CD4-positive, alpha-beta T cell treated with Interferon alpha-2 for 1 hour (primary cell): ENCODE measurements at regions not wholly inside any gene's neighbourhood (a gene's known extent, or its start where the extent isn't known, plus 50 kb on each side); places are given as distances from the start of the nearest gene placed in this dataset.
"Not testable (repeated sequence)": the region's sequence is repeated elsewhere in the genome, so short reads cannot be mapped to it uniquely, and the experiment has no call there.

ENCODE experiments used
- DNase-seq, 2 donors: peaks; one replicate each; pipeline ENCODE4 v3.0.0-alpha.2; 2020 to 2022

- DNase-seq: no peak
These were observed 185.2 kb downstream of the SHOX2 start for GRCh38 chr3:157920822-157921700.

- no peak for DNase-seq
These were observed 186.8 kb downstream of the SHOX2 start for GRCh38 chr3:157919319-157919887.

- DNase-seq: no peak
These were observed 187.8 kb downstream of the SHOX2 start for GRCh38 chr3:157918402-157918801.

- DNase-seq: no peak
These were observed 189.5 kb downstream of the SHOX2 start for GRCh38 chr3:157916672-157917071.

- no peak for DNase-seq
These were observed 191.3 kb downstream of the SHOX2 start for GRCh38 chr3:157914882-157915281.

- no peak for DNase-seq
These were observed 192.5 kb downstream of the SHOX2 start for GRCh38 chr3:157913741-157914150.

GRCh38 chr3:157912514-157913451, 193.4 kb downstream of the SHOX2 start:
- no peak for DNase-seq

GRCh38 chr3:157906627-157907026, 199.6 kb downstream of the SHOX2 start:
- no peak for DNase-seq

GRCh38 chr3:157905885-157906284, 200.3 kb downstream of the SHOX2 start:
- no peak for DNase-seq

GRCh38 chr3:157902680-157903079, 203.5 kb downstream of the SHOX2 start:
- not testable (repeated sequence) for DNase-seq

GRCh38 chr3:157888040-157888439, 218.2 kb downstream of the SHOX2 start:
- no peak for DNase-seq

GRCh38 chr3:157876556-157876955, 229.7 kb downstream of the SHOX2 start:
- DNase-seq: no peak

- no peak for DNase-seq
These were observed 233.3 kb downstream of the SHOX2 start for GRCh38 chr3:157872902-157873301.

GRCh38 chr3:157871838-157872460, 234.3 kb downstream of the SHOX2 start:
- DNase-seq: no peak

- no peak for DNase-seq
These were observed 235.0 kb downstream of the SHOX2 start for GRCh38 chr3:157871248-157871647.

GRCh38 chr3:157868946-157869345, 237.3 kb downstream of the SHOX2 start:
- DNase-seq: no peak

GRCh38 chr3:157868196-157868595, 238.0 kb downstream of the SHOX2 start:
- no peak for DNase-seq

GRCh38 chr3:157865352-157866000, 240.7 kb downstream of the SHOX2 start:
- peak; percentile 9 to 30 for DNase-seq

GRCh38 chr3:157861076-157861765, 245.0 kb downstream of the SHOX2 start:
- DNase-seq: no peak

GRCh38 chr3:157859541-157859940, 246.7 kb downstream of the SHOX2 start:
- no peak for DNase-seq

GRCh38 chr3:157858821-157859220, 247.4 kb downstream of the SHOX2 start:
- no peak for DNase-seq

GRCh38 chr3:157857440-157857839, 248.8 kb downstream of the SHOX2 start:
- DNase-seq: no peak
